Suprapubic skin (tissue), 3 donors: ENCODE measurements at regions not wholly inside any gene's neighbourhood (a gene's known extent, or its start where the extent isn't known, plus 50 kb on each side); places are given as distances from the start of the nearest gene placed in this dataset.

Experiments used
- POLR2AphosphoS5 ChIP-seq, 3 donors: sonication (generic); formaldehyde crosslinking; IDR thresholded peaks; one replicate each; pipeline ENCODE4 v1.6.1; 2017; ENCODE audit warnings: antibody characterized with exemption in 3 of 3
- TF ChIP-seq, protein P1 (sequence below), 2 donors: fragments of 200-600 bp in 1 of 2; fragments of 450-650 bp in 1 of 2; sonication (generic) in 1 of 2; IDR thresholded peaks; one replicate each; pipeline ENCODE4 v1.5.1; 2016 to 2019; ENCODE audit warnings: antibody characterized with exemption in 2 of 2, mild to moderate bottlenecking in 1 of 2, moderate library complexity in 1 of 2

DNA sequence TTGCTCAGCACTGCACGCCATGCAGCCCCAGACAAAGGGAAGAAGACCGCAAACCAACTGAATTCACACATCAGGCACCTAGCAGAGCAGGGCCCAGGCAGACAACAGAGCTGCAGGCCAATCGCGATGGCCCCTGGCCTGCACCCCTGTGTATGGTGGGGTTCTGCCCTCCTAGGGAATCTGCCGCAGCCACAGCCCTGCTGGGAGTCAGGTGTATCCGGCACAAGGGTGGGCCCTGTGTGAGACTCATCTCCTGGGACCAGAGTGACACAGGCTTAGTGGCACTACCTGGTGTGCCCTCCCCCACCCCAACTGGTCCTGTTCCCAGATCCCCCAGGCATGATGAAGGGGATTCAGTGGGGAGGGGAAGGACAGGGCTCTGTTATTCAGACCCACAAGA lies 122.8 kb downstream of the ATPSCKMT start:
- TF ChIP-seq, protein P1, sequence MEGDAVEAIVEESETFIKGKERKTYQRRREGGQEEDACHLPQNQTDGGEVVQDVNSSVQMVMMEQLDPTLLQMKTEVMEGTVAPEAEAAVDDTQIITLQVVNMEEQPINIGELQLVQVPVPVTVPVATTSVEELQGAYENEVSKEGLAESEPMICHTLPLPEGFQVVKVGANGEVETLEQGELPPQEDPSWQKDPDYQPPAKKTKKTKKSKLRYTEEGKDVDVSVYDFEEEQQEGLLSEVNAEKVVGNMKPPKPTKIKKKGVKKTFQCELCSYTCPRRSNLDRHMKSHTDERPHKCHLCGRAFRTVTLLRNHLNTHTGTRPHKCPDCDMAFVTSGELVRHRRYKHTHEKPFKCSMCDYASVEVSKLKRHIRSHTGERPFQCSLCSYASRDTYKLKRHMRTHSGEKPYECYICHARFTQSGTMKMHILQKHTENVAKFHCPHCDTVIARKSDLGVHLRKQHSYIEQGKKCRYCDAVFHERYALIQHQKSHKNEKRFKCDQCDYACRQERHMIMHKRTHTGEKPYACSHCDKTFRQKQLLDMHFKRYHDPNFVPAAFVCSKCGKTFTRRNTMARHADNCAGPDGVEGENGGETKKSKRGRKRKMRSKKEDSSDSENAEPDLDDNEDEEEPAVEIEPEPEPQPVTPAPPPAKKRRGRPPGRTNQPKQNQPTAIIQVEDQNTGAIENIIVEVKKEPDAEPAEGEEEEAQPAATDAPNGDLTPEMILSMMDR (IDR thresholded peaks at IDR 0.05) = no peak
- TF ChIP-seq POLR2AphosphoS5 (IDR thresholded peaks at IDR 0.05) = no peak
